Choroid plexus epithelial cell (primary cell): ENCODE measurements at regions not wholly inside any gene's neighbourhood (a gene's known extent, or its start where the extent isn't known, plus 50 kb on each side); places are given as distances from the start of the nearest gene placed in this dataset.

Experiments
- DNase-seq: peaks from one replicate; pipeline ENCODE4 v3.0.0-alpha.2; 2010; ENCODE audit warnings: low read depth
- H3K4me3 ChIP-seq: 2 replicates; pipeline ENCODE4 v1.5.1; 2011; ENCODE audit warnings: low read depth, mild to moderate bottlenecking, control low read depth, low read length, moderate library complexity
- TF ChIP-seq, protein P1 (sequence below): conservative IDR thresholded peaks from 2 replicates; pipeline ENCODE4 v1.5.1; 2011; ENCODE audit warnings: low read depth, mild to moderate bottlenecking, control low read depth, inconsistent platforms, low read length, moderate library complexity

DNA sequence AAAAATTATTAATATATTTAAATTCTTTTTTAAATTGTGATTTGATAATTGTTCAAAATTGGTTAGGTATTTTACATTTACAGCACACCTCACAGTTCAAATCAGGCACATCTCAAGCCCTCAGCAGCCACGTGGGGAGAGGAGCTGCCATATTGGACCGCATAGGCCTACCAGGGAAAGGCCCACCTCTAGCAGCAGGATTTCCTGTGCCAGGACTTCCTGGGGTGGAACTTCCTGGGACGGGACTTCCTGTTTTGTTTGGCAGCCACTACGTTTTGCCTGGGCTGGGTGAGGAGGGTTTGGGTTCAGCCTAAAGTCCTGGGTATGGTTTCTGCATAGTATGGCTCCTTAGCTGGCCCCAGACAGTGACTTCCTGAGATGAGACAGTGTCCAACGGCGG lies 298.5 kb upstream of the FOXF1 start:
- DNase-seq: no peak
- TF ChIP-seq, protein P1, sequence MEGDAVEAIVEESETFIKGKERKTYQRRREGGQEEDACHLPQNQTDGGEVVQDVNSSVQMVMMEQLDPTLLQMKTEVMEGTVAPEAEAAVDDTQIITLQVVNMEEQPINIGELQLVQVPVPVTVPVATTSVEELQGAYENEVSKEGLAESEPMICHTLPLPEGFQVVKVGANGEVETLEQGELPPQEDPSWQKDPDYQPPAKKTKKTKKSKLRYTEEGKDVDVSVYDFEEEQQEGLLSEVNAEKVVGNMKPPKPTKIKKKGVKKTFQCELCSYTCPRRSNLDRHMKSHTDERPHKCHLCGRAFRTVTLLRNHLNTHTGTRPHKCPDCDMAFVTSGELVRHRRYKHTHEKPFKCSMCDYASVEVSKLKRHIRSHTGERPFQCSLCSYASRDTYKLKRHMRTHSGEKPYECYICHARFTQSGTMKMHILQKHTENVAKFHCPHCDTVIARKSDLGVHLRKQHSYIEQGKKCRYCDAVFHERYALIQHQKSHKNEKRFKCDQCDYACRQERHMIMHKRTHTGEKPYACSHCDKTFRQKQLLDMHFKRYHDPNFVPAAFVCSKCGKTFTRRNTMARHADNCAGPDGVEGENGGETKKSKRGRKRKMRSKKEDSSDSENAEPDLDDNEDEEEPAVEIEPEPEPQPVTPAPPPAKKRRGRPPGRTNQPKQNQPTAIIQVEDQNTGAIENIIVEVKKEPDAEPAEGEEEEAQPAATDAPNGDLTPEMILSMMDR: no peak
- no peak overlapping the region for H3K4me3 ChIP-seq

DNA sequence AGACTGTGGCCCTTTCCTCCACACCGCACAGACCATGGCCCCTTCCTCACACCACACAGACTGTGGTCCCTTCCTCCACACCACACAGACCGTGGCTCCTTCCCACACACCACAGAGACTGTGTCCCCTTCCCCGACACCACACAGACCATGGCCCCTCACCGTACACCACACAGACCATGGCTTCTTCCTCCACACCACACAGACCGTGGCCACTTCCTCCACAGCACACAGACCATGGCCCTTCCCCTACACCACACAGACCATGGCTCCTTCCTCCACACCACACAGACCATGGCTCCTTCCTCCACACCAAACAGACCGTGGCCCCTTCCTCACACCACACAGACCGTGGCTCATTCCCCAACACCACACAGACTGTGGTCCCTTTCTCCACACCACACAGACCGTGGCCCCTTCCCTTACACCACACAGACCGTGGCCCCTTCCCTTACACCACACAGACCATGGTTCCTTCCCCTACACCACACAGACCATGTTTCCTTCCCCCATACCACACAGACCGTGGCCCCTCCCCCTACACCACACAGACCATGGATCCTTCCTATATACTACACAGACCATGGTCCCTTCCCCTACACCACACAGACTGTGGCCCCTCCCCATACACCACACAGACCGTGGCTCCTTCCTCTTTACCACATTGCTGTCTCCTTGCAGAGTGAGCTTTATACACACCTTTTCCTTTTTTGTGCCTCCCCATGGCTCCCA lies 297.5 kb upstream of the FOXF1 start:
- TF ChIP-seq, protein P1: no peak
- no peak overlapping the region for H3K4me3 ChIP-seq
- no peak for DNase-seq

DNA sequence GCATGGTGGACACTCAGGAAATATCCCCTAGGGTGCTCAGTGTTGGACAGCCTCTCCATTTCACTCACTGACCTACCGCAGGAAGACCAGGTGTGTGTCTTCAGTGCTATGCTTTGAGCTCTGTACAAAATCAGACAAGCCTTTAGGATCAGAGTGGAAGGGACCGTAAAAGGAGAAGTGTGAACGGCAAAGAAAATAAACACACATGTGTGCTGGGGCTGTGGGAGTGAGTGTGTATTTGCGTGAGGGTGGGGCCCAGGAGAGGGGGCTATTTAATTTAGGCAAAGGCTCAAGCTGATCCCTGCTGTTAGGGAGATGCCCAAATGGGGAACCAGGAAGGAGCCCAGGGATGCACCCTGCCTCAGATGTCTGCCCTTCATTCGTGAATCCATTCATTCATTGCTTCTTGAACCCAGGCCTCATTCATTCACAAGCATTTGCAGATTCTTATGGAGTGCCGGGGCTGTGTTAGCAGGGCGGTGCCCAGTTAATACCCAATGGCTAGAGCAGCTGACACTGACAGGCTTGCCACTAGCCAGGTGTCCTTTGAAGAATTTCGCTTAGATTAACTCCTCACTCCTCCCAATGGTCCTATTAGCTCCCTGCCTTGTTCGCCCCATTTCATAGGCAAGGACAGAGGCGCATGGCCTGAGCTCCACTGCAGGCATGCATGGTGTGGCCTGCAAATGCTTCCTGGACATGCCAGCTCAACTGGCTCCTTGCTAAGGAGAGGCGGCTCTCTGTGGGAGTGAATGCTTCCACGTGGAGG lies 296.7 kb upstream of the FOXF1 start:
- no peak for DNase-seq
- H3K4me3 ChIP-seq: no peak overlapping the region
- TF ChIP-seq, protein P1: no peak

DNA sequence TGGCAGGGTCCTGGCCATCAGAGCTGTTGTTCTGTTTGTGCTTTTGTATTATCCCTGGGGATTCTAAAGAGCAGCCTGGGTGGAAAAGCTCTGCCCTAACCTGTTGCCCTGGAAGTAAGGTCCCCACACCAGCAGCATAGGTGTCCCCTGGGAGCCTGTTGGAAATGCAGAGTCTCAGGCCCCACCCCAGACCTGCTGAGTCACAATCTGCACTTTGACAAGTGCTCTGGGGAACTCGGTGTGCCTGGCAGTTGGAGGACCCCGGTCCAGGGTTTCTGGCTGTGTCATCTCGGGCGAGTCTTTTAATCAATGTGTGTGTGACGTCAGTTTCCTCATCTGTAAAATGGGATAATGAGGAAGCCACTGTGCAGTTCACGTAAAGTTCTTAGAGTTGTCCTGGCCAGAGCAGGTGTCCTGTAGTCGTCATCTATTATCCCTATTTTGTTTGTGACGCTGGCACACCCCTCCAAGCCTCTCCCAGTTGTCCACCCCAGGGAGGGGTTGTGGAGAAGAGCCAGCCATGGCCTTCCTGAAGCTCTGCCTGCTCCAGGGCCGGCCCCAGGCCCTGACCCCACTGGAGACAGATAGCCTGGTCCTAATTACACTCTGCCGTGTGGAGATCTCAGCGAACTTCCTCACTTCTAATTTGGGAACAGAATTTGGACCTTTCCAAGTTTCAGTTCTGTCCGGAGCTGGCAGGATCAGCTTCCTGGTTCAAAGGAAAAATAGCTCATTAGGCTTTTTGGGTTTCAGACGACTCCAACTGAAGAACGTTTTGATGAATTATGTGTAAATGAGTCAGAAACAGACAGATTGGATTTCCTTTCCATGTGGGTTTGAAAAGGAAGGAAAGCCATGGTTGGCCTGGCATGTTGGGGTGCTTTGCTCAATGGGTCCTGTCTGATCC lies 295.7 kb upstream of the FOXF1 start:
- TF ChIP-seq, protein P1: no peak
- no peak for DNase-seq
- no peak overlapping the region for H3K4me3 ChIP-seq

DNA sequence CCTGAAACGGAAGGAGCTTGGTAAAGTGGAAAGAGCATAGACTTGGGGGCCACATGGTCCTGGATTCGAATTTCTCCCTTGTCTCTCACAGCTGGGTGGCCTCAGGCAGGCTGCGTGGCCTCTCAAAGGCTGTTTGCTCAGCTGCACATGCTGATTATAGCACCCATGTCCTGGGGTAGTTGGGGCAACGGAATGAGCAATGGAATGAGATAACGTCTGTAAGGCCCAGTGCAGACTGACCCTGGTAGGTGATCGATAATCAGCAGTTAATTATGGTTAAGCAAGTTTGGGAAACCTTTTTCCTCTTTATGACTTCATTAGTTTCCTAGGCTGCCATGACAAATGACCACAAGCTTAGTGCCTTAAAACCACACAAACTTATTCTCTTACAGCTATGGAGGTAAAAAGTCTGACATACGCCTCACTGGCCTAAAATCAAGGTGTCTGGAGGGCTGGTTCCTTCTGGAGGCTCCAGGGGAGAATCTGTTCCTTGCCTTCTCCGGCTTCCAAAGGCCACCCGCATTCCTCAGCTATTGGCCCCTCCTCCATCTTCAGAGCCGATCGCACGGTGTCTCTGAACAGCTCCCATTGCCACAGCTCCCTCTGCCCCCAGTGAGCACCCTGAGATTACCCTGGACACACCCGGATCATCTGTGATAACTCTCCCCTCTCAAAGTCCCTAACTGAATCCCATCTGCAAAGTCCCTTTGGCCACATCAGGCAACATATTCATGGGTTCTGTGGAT lies 294.9 kb upstream of the FOXF1 start:
- no peak overlapping the region for H3K4me3 ChIP-seq
- DNase-seq: no peak
- TF ChIP-seq, protein P1: no peak

DNA sequence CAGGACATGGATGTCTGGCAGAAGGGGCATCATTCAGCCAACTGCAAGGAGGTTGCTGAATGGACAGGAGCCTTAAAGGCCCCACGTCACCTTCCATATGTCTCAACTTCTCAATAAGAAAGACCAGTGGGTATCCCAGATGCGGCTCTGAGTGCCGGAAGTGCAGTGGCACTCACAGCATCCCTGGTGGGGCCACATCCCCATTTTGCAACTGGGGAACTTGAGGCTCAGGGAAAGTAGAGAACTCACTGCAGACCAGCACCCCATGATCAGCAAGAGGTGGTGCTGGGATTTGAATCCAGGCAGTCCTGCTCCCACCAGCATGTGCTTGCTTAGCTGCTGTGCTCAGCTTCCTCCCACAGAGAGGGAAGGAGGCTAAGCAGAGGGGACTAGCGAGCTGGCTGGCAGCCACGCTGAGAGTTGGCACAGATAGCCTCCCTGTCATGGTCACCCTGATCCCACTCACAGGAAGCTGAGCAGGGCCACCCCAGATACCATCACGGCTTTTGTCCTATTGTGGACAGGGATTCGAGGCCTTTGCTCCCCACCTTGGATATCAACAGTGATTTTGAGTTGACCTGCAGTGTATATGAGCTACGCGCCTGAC lies 294.2 kb upstream of the FOXF1 start:
- no peak for DNase-seq
- H3K4me3 ChIP-seq: no peak overlapping the region
- TF ChIP-seq, protein P1: no peak
